Testis (tissue), 2 donors: ENCODE measurements at regions not wholly inside any gene's neighbourhood (a gene's known extent, or its start where the extent isn't known, plus 50 kb on each side); places are given as distances from the start of the nearest gene placed in this dataset.
A peak's percentile ranks its signal among the peaks of the same experiment; 100 is the strongest.

Experiments used
- DNase-seq: peaks from one replicate; pipeline ENCODE4 v3.0.0-alpha.2; 2019
- H3K27ac ChIP-seq, 2 donors: fragments of 200-600 bp; sonication (generic); one replicate each; pipeline ENCODE4 v1.5.1; 2019
- H3K27me3 ChIP-seq: fragments of 200-600 bp; sonication (generic); one replicate; pipeline ENCODE4 v1.5.1; 2019
- H3K36me3 ChIP-seq: fragments of 200-600 bp; sonication (generic); one replicate; pipeline ENCODE4 v1.5.1; 2017; ENCODE audit warnings: low read depth; ENCODE audit errors: missing control alignments
- H3K4me1 ChIP-seq: fragments of 200-600 bp; sonication (generic); one replicate; pipeline ENCODE4 v1.5.1; 2019
- H3K4me3 ChIP-seq, 2 donors: fragments of 200-600 bp; sonication (generic); one replicate each; pipeline ENCODE4 v1.5.1; 2017 to 2019
- H3K9me3 ChIP-seq: fragments of 200-600 bp; sonication (generic); one replicate; pipeline ENCODE4 v1.5.1; 2017
- CTCF ChIP-seq, 3 experiments: fragments of 450-650 bp in 2 of 3; fragments of 200-600 bp in 1 of 3; sonication (generic) in 1 of 3; IDR thresholded peaks; one replicate each; pipeline ENCODE4 v1.5.1; 2016 to 2019; ENCODE audit warnings: antibody characterized with exemption in 3 of 3, mild to moderate bottlenecking in 2 of 3, moderate library complexity in 1 of 3
- POLR2A ChIP-seq: fragments of 450-650 bp; IDR thresholded peaks from one replicate; pipeline ENCODE4 v1.6.1; 2017; ENCODE audit warnings: antibody characterized with exemption, mild to moderate bottlenecking, moderate library complexity
- WGBS, 2 donors: methylation state at CpG; one replicate each; pipeline ENCODE4 v1.1.5; 2018; 5-methylcytosine and 5-hydroxymethylcytosine counted together
- intact Hi-C: fragments of 100-400 bp; cut with DNase I; formaldehyde crosslinking; loops from one replicate; pipeline ENCODE4 v1.15.1; 2023; ENCODE audit warnings: low total_unique reads

- TF ChIP-seq CTCF (IDR thresholded peaks at IDR 0.05) (no peak), POLR2A (no peak)
- Histone ChIP-seq H3K9me3 (no peaks in the 10 kb centered on the region), H3K36me3 (no peaks in the 10 kb centered on the region), H3K4me3 (no peak overlapping the region), H3K27me3 (no peaks in the 10 kb centered on the region), H3K27ac (no peak overlapping the region), H3K4me1 (no peaks in the 10 kb centered on the region)
- intact Hi-C loops, result no loop called here
- 90 to 92% methylated on average over 2 of the region's 2 CpGs for WGBS, 2 donors
- no peak for DNase-seq
These were observed 289.1 kb downstream of the MBD2 start for GRCh38 chr18:53935399-53935798.

DNA sequence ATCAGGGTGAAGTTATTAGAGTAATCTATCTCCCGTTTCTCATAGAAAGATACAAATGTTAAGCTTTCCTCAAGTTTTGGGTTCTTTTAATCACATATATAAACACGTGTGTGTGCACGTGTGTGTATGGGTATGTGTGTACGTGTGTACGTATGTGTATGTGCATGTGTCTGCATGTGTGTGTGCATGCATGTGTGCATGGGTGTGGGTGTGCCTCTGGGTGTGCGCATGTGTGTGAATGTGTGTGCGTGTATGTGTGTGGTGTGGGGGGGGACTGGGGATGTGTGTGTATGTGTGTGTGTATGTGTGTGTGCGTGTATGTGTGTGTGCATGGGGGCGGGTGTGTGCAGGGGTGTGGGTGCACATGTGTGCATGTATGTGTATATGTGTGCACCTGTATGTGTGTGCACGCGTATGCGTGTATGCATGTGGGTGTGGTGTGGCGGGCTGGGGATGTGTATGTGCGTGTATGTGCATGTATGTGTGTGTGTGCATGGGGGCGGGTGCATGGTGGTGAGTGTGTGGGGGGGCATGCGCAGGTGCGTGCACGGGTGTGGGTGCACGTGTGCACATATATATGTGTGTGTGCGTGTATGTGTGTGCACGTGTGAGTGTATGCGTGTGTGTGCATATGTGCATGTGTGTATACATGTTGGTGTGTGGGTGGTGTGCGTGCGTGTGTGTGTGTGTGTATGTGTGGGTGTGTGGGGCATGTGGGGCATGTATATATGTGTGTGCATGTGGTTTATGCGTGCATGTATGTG is 304.0 kb downstream of the MBD2 start:
- Histone ChIP-seq H3K9me3 (no peaks in the 10 kb centered on the region), H3K4me1 (no peaks in the 10 kb centered on the region), H3K27ac (no peak overlapping the region), H3K27me3 (no peaks in the 10 kb centered on the region), H3K4me3 (no peak overlapping the region), H3K36me3 (no peaks in the 10 kb centered on the region)
- DNase-seq, result no peak
- 81 to 84% methylated on average over 25 of the region's 25 CpGs for WGBS, 2 donors
- no peak for TF ChIP-seq CTCF (IDR thresholded peaks at IDR 0.05)
- no peak for TF ChIP-seq POLR2A
- intact Hi-C loops, result no loop called here

DNA sequence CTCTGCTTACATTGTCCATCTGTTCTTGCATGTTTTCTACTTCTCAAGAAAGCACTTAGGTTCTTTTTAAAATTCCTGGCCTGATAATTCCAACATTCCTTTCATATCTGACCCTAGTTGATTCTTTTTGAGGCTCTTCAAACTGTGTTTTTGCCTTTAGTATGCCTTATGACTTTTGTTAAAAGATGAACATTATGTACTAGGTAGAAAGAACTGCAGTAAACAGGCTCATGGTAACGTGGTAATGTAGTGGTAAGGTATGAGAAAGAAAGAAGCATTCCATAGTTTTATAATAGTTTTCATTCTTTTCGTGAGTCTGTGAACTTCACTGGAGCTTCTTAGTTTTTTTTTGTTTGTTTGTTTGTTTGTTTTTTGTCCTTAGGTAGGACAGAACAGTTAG is 306.4 kb downstream of the MBD2 start:
- no peak for TF ChIP-seq CTCF (IDR thresholded peaks at IDR 0.05)
- no peak for TF ChIP-seq POLR2A
- Histone ChIP-seq H3K4me1 (no peaks in the 10 kb centered on the region), H3K4me3 (no peak overlapping the region), H3K27me3 (no peaks in the 10 kb centered on the region), H3K27ac (no peak overlapping the region), H3K9me3 (no peaks in the 10 kb centered on the region), H3K36me3 (no peaks in the 10 kb centered on the region)
- intact Hi-C loops, result no loop called here
- no peak for DNase-seq
- 46 to 64% methylated on average over 2 of the region's 2 CpGs for WGBS, 2 donors

DNA sequence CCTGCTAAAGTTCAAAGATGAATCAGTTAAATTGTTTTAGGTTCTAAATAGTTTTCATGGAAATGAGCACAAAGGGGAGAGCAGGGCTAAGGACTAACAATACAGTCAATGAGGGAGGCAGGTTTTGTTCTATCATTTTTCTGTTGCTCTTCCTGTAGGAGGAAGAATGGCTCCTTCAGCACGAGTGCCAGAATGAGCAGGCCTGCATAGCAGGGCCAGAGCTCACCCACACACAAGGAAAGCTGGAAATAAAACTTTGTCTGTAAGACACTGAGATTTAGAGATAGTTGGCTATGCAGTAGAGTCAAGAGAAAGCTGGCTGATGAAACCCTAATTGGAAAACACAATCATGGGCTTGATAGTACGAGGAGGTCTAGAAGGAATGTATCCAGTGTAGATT is 313.3 kb downstream of the MBD2 start:
- Histone ChIP-seq H3K4me3 (no peak overlapping the region), H3K27me3 (no peaks in the 10 kb centered on the region), H3K9me3 (no peaks in the 10 kb centered on the region), H3K27ac (no peak overlapping the region), H3K4me1 (no peaks in the 10 kb centered on the region), H3K36me3 (no peaks in the 10 kb centered on the region)
- no peak for TF ChIP-seq CTCF (IDR thresholded peaks at IDR 0.05)
- TF ChIP-seq POLR2A, result no peak
- no peak for DNase-seq
- 44 to 52% methylated on average over 2 of the region's 2 CpGs for WGBS, 2 donors
- intact Hi-C loops, result no loop called here

GRCh38 chr18:53909668-53910067 is 314.8 kb downstream of the MBD2 start:
- no peaks in the 10 kb centered on the region for H3K36me3 ChIP-seq
- H3K9me3 ChIP-seq, result no peaks in the 10 kb centered on the region
- no peak overlapping the region for H3K4me3 ChIP-seq
- no peaks in the 10 kb centered on the region for H3K4me1 ChIP-seq
- H3K27ac ChIP-seq, result no peak overlapping the region
- peak; percentile 44 for DNase-seq
- TF ChIP-seq CTCF (IDR thresholded peaks at IDR 0.05), result peak in 1 of 3 experiments; percentile 29
- no peak for TF ChIP-seq POLR2A
- WGBS, 2 donors, result 55 to 63% methylated on average over 4 of the region's 4 CpGs
- H3K27me3 ChIP-seq, result no peaks in the 10 kb centered on the region
- intact Hi-C loops, result no loop called here
